HEK293 (cell line): ENCODE measurements at regions not wholly inside any gene's neighbourhood (a gene's known extent, or its start where the extent isn't known, plus 50 kb on each side); places are given as distances from the start of the nearest gene placed in this dataset.

Source experiments
- CTCF ChIA-PET: fragments of 350-600 bp; formaldehyde crosslinking; extraction: SDS; loops from one replicate; lab custom pipeline; 2021; ENCODE audit warnings: antibody characterized with exemption; lab: Yijun Ruan, JAX
- POLR2A ChIA-PET: fragments of 300-600 bp; formaldehyde crosslinking; extraction: SDS; loops from one replicate; lab custom pipeline; 2020; ENCODE audit warnings: antibody characterized with exemption, inconsistent platforms; lab: Yijun Ruan, JAX
- H3K27ac ChIP-seq: fragments of 200-500 bp; sonication (Bioruptor generic); 2 replicates; pipeline ENCODE4 v1.5.1; 2014; ENCODE audit warnings: low read depth, low read length, control low read depth, inconsistent platforms; ENCODE audit errors: extremely low read depth
- H3K36me3 ChIP-seq, 2 experiments: fragments of 200-500 bp in 1 of 2; sonication (Bioruptor generic) in 1 of 2; 1 replicate in 1 of 2; 2 replicates in 1 of 2; pipeline ENCODE4 v1.5.1; 2014 to 2017; ENCODE audit warnings: inconsistent platforms in 2 of 2, low read length in 2 of 2; ENCODE audit not compliant: control insufficient read depth in 2 of 2, insufficient read depth in 1 of 2
- H3K4me1 ChIP-seq: fragments of 200-500 bp; sonication (Bioruptor generic); 2 replicates; pipeline ENCODE4 v1.5.1; 2014; ENCODE audit warnings: mild to moderate bottlenecking, low read length, inconsistent platforms; ENCODE audit not compliant: control insufficient read depth, insufficient read depth
- H3K4me3 ChIP-seq: 2 replicates; pipeline ENCODE4 v1.5.1; 2011; ENCODE audit warnings: low read depth, mild to moderate bottlenecking, control low read depth, low read length, moderate library complexity
- H3K9me3 ChIP-seq: fragments of 200-500 bp; sonication (Bioruptor generic); 2 replicates; pipeline ENCODE4 v1.5.1; 2014; ENCODE audit warnings: low read depth, low read length, inconsistent platforms; ENCODE audit not compliant: control insufficient read depth, insufficient read depth
- GLIS2 ChIP-seq: fragments of 450-650 bp; formaldehyde crosslinking; IDR thresholded peaks from 2 replicates; pipeline ENCODE4 v1.5.1; 2016; ENCODE audit warnings: missing biosample characterization, missing genetic modification characterization
- KLF16 ChIP-seq: fragments of 450-650 bp; formaldehyde crosslinking; IDR thresholded peaks from 2 replicates; pipeline ENCODE4 v1.5.1; 2017; ENCODE audit warnings: missing biosample characterization, missing genetic modification characterization
- MEIS1 ChIP-seq: sonication (generic); formaldehyde crosslinking; IDR thresholded peaks from 2 replicates; pipeline ENCODE4 v1.8.1; 2022; ENCODE audit warnings: missing genetic modification reagents, mild to moderate bottlenecking, borderline replicate concordance
- MZF1 ChIP-seq: fragments of 450-650 bp; formaldehyde crosslinking; IDR thresholded peaks from 2 replicates; pipeline ENCODE4 v1.5.1; 2017; ENCODE audit warnings: missing biosample characterization, missing genetic modification characterization, borderline replicate concordance
- OSR2 ChIP-seq: fragments of 450-650 bp; formaldehyde crosslinking; IDR thresholded peaks from 2 replicates; pipeline ENCODE4 v1.5.1; 2016; ENCODE audit warnings: missing biosample characterization, missing genetic modification characterization
- SCRT1 ChIP-seq: fragments of 450-650 bp; formaldehyde crosslinking; IDR thresholded peaks from 2 replicates; pipeline ENCODE4 v1.5.1; 2016; ENCODE audit warnings: missing biosample characterization, missing genetic modification characterization, borderline replicate concordance
- SCRT2 ChIP-seq: fragments of 450-650 bp; formaldehyde crosslinking; IDR thresholded peaks from 2 replicates; pipeline ENCODE4 v1.5.1; 2016; ENCODE audit warnings: missing biosample characterization, missing genetic modification characterization
- ZFP3 ChIP-seq: fragments of 450-650 bp; formaldehyde crosslinking; IDR thresholded peaks from 2 replicates; pipeline ENCODE4 v1.5.1; 2016; ENCODE audit warnings: low read depth, missing biosample characterization, missing genetic modification characterization
- ZNF391 ChIP-seq: fragments of 450-650 bp; formaldehyde crosslinking; IDR thresholded peaks from 2 replicates; pipeline ENCODE4 v1.5.1; 2016; ENCODE audit warnings: low read depth, missing biosample characterization, missing genetic modification characterization, borderline replicate concordance
- ZNF555 ChIP-seq: fragments of 450-650 bp; formaldehyde crosslinking; conservative IDR thresholded peaks from 2 replicates; pipeline ENCODE4 v1.5.1; 2017; ENCODE audit warnings: missing biosample characterization, mild to moderate bottlenecking, missing genetic modification characterization, inconsistent platforms
- ZNF560 ChIP-seq: fragments of 450-650 bp; formaldehyde crosslinking; IDR thresholded peaks from 2 replicates; pipeline ENCODE4 v1.5.1; 2017; ENCODE audit warnings: missing biosample characterization, missing genetic modification characterization, borderline replicate concordance
- ZNF610 ChIP-seq: fragments of 450-650 bp; formaldehyde crosslinking; IDR thresholded peaks from 2 replicates; pipeline ENCODE4 v1.5.1; 2016; ENCODE audit warnings: missing biosample characterization, missing genetic modification characterization, borderline replicate concordance
- ZNF626 ChIP-seq: fragments of 450-650 bp; sonication (Bioruptor Pico); formaldehyde crosslinking; IDR thresholded peaks from 2 replicates; pipeline ENCODE4 v1.5.1; 2018; ENCODE audit warnings: missing biosample characterization, missing genetic modification characterization, inconsistent platforms
- ZNF654 ChIP-seq: fragments of 450-650 bp; formaldehyde crosslinking; IDR thresholded peaks from 2 replicates; pipeline ENCODE4 v1.5.1; 2016; ENCODE audit warnings: low read depth, missing biosample characterization, missing genetic modification characterization
- ZNF768 ChIP-seq: fragments of 450-650 bp; formaldehyde crosslinking; IDR thresholded peaks from 2 replicates; pipeline ENCODE4 v1.5.1; 2018; ENCODE audit warnings: missing biosample characterization, mild to moderate bottlenecking, missing genetic modification characterization
- ZNF843 ChIP-seq: fragments of 450-650 bp; formaldehyde crosslinking; IDR thresholded peaks from 2 replicates; pipeline ENCODE4 v1.5.1; 2016; ENCODE audit warnings: missing biosample characterization, missing genetic modification characterization
- TF ChIP-seq, protein P1 (sequence below): fragments of 450-650 bp; formaldehyde crosslinking; IDR thresholded peaks from 2 replicates; pipeline ENCODE4; 2016; ENCODE audit warnings: missing biosample characterization, missing genetic modification characterization
- TF ChIP-seq, protein P2 (sequence below): fragments of 450-650 bp; formaldehyde crosslinking; IDR thresholded peaks from 2 replicates; pipeline ENCODE4 v1.5.1; 2016; ENCODE audit warnings: missing biosample characterization, missing genetic modification characterization
- TF ChIP-seq, protein P3 (sequence below): fragments of 450-650 bp; formaldehyde crosslinking; IDR thresholded peaks from 2 replicates; pipeline ENCODE4 v1.5.1; 2016; ENCODE audit warnings: missing biosample characterization, missing genetic modification characterization, borderline replicate concordance
- TF ChIP-seq, protein P4 (sequence below): fragments of 450-650 bp; formaldehyde crosslinking; IDR thresholded peaks from 2 replicates; pipeline ENCODE4 v1.5.1; 2016; ENCODE audit warnings: missing biosample characterization, missing genetic modification characterization
- TF ChIP-seq, protein P5 (sequence below): fragments of 450-650 bp; formaldehyde crosslinking; IDR thresholded peaks from 2 replicates; pipeline ENCODE4 v1.5.1; 2016; ENCODE audit warnings: missing biosample characterization, missing genetic modification characterization

DNA sequence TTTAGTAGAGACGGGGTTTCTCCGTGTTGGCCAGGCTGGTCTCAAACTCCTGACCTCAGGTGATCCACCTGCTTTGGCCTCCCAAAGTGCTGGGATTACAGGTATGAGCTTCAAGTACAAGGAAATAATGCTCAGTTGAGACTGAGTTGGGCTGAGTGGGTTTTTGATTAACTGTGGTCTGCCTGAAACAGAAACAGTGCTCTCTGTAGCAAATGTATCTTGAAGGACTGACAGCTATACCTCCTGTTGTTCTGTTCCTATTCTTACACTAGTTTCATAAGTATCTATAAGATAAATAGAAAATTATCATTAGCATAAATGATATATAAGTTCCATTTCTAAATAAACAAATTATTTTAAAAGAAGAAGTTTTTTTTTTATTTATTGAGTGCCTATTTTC, 142.8 kb upstream of the PTPRK start:
- ChIA-PET POLR2A (no interaction called here), CTCF (no interaction called here)
- Histone ChIP-seq H3K27ac (no peak overlapping the region), H3K4me1 (no peaks in the 10 kb centered on the region), H3K9me3 (no peaks in the 10 kb centered on the region), H3K4me3 (no peak overlapping the region), H3K36me3 (no peaks in the 10 kb centered on the region)
- TF ChIP-seq ZNF843 (no peak), ZNF610 (tag by site-specific recombination) (no peak), ZFP3 (tag by site-specific recombination) (no peak), MEIS1 (no peak), ZNF768 (tag by site-specific recombination) (no peak), ZNF654 (tag by site-specific recombination) (no peak), SCRT1 (tag by site-specific recombination) (no peak), ZNF555 (tag by site-specific recombination) (no peak)
- TF ChIP-seq, protein P1, sequence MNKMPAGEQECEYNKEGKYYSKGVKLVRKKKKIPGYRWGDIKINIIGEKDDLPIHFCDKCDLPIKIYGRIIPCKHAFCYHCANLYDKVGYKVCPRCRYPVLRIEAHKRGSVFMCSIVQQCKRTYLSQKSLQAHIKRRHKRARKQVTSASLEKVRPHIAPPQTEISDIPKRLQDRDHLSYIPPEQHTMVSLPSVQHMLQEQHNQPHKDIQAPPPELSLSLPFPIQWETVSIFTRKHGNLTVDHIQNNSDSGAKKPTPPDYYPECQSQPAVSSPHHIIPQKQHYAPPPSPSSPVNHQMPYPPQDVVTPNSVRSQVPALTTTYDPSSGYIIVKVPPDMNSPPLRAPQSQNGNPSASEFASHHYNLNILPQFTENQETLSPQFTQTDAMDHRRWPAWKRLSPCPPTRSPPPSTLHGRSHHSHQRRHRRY (tag by site-specific recombination), result no peak

DNA sequence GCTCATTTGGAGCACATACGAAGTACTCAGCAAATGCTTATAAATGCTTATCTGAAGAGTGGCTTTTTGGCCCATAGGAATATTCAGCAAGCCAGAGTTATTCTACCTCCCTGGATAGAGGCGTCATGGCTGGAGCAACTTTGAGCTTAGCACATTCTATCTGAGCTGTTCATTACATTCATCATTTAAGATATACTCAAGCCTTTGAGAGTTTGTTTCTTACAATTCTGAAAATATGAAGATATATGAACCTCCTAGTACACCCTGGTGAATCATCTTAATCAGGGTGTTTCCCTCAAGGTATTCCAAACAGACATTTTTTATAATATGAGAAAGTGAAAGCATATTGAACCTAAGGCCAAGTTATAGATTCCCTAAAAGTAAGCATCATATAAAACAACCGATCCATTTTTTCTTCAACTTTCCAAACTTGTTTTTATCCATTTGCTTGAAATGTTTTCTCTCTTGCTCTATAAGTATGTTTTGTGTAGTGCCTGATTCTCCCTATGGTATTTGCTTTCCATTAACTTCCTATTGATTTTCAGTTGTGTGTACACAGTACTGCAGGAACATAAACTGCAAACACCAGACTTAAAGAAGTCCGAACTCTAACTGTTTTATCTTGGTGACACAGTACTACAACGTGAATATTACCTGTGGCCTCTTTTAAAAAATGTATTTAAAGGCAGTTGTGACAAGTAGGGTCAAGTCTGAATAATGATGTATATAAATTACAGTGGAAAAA, 139.7 kb upstream of the PTPRK start:
- CTCF ChIA-PET, result interaction anchor here (0.6 kb wide), 1 partner anchor 1718 kb away, joined by 3 read pairs; no protein-coding TSS in a partner anchor
- Histone ChIP-seq H3K4me1 (no peaks in the 10 kb centered on the region; the same call in 1 of the 2 replicates), H3K36me3 (no peaks in the 10 kb centered on the region), H3K27ac (no peak overlapping the region), H3K9me3 (no peaks in the 10 kb centered on the region), H3K4me3 (no peak overlapping the region)
- POLR2A ChIA-PET, result no interaction called here
- TF ChIP-seq, protein P2, sequence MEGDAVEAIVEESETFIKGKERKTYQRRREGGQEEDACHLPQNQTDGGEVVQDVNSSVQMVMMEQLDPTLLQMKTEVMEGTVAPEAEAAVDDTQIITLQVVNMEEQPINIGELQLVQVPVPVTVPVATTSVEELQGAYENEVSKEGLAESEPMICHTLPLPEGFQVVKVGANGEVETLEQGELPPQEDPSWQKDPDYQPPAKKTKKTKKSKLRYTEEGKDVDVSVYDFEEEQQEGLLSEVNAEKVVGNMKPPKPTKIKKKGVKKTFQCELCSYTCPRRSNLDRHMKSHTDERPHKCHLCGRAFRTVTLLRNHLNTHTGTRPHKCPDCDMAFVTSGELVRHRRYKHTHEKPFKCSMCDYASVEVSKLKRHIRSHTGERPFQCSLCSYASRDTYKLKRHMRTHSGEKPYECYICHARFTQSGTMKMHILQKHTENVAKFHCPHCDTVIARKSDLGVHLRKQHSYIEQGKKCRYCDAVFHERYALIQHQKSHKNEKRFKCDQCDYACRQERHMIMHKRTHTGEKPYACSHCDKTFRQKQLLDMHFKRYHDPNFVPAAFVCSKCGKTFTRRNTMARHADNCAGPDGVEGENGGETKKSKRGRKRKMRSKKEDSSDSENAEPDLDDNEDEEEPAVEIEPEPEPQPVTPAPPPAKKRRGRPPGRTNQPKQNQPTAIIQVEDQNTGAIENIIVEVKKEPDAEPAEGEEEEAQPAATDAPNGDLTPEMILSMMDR (tag by site-specific recombination), result no peak
- TF ChIP-seq MZF1 (tag by site-specific recombination) (no peak), SCRT2 (tag by site-specific recombination) (no peak)

DNA sequence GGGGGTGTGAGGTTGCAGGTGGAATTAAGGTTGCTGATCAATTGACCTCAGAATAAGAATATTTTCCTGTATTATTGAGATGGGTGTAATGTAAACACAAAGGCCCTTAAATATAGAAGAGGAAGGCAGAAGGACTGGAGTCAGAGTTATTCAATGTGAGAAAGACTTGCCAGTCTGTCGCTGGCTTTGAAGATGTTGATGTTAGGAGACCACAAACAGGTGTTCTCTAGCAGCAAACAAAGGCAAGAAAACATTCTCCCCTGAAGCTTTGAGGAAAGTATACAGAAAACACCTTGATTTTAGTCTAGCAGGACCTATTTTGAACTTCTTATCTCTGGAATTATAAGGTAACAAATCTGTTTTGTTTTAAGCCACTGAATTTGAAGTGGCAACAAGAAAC, 138.9 kb upstream of the PTPRK start:
- Histone ChIP-seq H3K27ac (no peak overlapping the region), H3K36me3 (no peaks in the 10 kb centered on the region), H3K9me3 (no peaks in the 10 kb centered on the region), H3K4me1 (no peaks in the 10 kb centered on the region; the same call in 1 of the 2 replicates), H3K4me3 (no peak overlapping the region)
- POLR2A ChIA-PET, result no interaction called here
- CTCF ChIA-PET, result no interaction called here
- TF ChIP-seq OSR2 (tag by site-specific recombination), result no peak
- TF ChIP-seq ZNF626 (tag by site-specific recombination), result no peak
- no peak for TF ChIP-seq GLIS2 (tag by site-specific recombination)
- TF ChIP-seq, protein P3, sequence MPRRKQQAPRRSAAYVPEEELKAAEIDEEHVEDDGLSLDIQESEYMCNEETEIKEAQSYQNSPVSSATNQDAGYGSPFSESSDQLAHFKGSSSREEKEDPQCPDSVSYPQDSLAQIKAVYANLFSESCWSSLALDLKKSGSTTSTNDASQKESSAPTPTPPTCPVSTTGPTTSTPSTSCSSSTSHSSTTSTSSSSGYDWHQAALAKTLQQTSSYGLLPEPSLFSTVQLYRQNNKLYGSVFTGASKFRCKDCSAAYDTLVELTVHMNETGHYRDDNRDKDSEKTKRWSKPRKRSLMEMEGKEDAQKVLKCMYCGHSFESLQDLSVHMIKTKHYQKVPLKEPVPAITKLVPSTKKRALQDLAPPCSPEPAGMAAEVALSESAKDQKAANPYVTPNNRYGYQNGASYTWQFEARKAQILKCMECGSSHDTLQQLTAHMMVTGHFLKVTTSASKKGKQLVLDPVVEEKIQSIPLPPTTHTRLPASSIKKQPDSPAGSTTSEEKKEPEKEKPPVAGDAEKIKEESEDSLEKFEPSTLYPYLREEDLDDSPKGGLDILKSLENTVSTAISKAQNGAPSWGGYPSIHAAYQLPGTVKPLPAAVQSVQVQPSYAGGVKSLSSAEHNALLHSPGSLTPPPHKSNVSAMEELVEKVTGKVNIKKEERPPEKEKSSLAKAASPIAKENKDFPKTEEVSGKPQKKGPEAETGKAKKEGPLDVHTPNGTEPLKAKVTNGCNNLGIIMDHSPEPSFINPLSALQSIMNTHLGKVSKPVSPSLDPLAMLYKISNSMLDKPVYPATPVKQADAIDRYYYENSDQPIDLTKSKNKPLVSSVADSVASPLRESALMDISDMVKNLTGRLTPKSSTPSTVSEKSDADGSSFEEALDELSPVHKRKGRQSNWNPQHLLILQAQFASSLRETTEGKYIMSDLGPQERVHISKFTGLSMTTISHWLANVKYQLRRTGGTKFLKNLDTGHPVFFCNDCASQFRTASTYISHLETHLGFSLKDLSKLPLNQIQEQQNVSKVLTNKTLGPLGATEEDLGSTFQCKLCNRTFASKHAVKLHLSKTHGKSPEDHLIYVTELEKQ, result no peak
- TF ChIP-seq, protein P4, sequence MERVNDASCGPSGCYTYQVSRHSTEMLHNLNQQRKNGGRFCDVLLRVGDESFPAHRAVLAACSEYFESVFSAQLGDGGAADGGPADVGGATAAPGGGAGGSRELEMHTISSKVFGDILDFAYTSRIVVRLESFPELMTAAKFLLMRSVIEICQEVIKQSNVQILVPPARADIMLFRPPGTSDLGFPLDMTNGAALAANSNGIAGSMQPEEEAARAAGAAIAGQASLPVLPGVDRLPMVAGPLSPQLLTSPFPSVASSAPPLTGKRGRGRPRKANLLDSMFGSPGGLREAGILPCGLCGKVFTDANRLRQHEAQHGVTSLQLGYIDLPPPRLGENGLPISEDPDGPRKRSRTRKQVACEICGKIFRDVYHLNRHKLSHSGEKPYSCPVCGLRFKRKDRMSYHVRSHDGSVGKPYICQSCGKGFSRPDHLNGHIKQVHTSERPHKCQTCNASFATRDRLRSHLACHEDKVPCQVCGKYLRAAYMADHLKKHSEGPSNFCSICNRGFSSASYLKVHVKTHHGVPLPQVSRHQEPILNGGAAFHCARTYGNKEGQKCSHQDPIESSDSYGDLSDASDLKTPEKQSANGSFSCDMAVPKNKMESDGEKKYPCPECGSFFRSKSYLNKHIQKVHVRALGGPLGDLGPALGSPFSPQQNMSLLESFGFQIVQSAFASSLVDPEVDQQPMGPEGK (tag by site-specific recombination), result no peak
- TF ChIP-seq ZNF391, result no peak
- TF ChIP-seq MZF1 (tag by site-specific recombination), result no peak
- TF ChIP-seq KLF16 (tag by site-specific recombination), result no peak
- no peak for TF ChIP-seq ZNF560 (tag by site-specific recombination)
- TF ChIP-seq, protein P5, sequence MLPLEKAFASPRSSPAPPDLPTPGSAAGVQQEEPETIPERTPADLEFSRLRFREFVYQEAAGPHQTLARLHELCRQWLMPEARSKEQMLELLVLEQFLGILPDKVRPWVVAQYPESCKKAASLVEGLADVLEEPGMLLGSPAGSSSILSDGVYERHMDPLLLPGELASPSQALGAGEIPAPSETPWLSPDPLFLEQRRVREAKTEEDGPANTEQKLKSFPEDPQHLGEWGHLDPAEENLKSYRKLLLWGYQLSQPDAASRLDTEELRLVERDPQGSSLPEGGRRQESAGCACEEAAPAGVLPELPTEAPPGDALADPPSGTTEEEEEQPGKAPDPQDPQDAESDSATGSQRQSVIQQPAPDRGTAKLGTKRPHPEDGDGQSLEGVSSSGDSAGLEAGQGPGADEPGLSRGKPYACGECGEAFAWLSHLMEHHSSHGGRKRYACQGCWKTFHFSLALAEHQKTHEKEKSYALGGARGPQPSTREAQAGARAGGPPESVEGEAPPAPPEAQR (tag by site-specific recombination), result no peak
